Upper lobe of left lung (tissue), 6 donors: ENCODE measurements at regions not wholly inside any gene's neighbourhood (a gene's known extent, or its start where the extent isn't known, plus 50 kb on each side); places are given as distances from the start of the nearest gene placed in this dataset.

Experiments used
- ATAC-seq, 2 donors: fragments of 200-7000 bp; cut with Tn5 transposase; one replicate each; pipeline ENCODE4 v1.9.1; 2022; ENCODE audit warnings: mild to moderate bottlenecking in 2 of 2, moderate library complexity in 2 of 2; ENCODE audit not compliant: low FRiP score in 2 of 2
- DNase-seq, 2 donors: peaks; one replicate each; pipeline ENCODE4 v3.0.0-alpha.2; 2019 to 2020
- H3K27ac ChIP-seq, 4 donors: fragments of 200-600 bp; sonication (generic); one replicate each; pipeline ENCODE4 v1.5.1; 2016 to 2019
- H3K27me3 ChIP-seq, 4 donors: fragments of 200-600 bp; sonication (generic); one replicate each; pipeline ENCODE4 v1.5.1; 2017 to 2019
- H3K36me3 ChIP-seq, 4 donors: fragments of 200-600 bp; sonication (generic); one replicate each; pipeline ENCODE4 v1.5.1; 2016 to 2019
- H3K4me1 ChIP-seq, 4 donors: fragments of 200-600 bp; sonication (generic); one replicate each; pipeline ENCODE4 v1.5.1; 2018 to 2019
- H3K4me3 ChIP-seq, 4 donors: fragments of 200-600 bp; sonication (generic); one replicate each; pipeline ENCODE4 v1.5.1; 2017 to 2019; ENCODE audit warnings: mild to moderate bottlenecking in 2 of 4, moderate library complexity in 1 of 4
- H3K9me3 ChIP-seq, 4 donors: fragments of 200-600 bp; sonication (generic); one replicate each; pipeline ENCODE4 v1.5.1; 2018 to 2019
- EP300 ChIP-seq, 4 donors: sonication (generic); formaldehyde crosslinking; IDR thresholded peaks; one replicate each; pipeline ENCODE4 v1.5.1; 2017; ENCODE audit warnings: antibody characterized with exemption in 4 of 4, control low read depth in 2 of 4
- POLR2A ChIP-seq, 4 donors: fragments of 450-650 bp; IDR thresholded peaks; one replicate each; pipeline ENCODE4 v1.5.1; 2016 to 2017; ENCODE audit warnings: antibody characterized with exemption in 4 of 4, mild to moderate bottlenecking in 2 of 4
- POLR2AphosphoS5 ChIP-seq, 2 donors: sonication (generic); formaldehyde crosslinking; IDR thresholded peaks; one replicate each; pipeline ENCODE4 v1.5.1; 2017; ENCODE audit warnings: antibody characterized with exemption in 2 of 2
- WGBS, 2 donors: methylation state at CpG; one replicate each; pipeline ENCODE4 v1.1.5; 2017 to 2018; 5-methylcytosine and 5-hydroxymethylcytosine counted together
- TF ChIP-seq, protein P1 (sequence below), 6 experiments: fragments of 450-650 bp in 4 of 6; fragments of 200-600 bp in 2 of 6; sonication (generic) in 2 of 6; IDR thresholded peaks; one replicate each; pipeline ENCODE4 v1.5.1; 2016 to 2019; ENCODE audit warnings: antibody characterized with exemption in 6 of 6
- donor health status: DM: no; HTN: no; CAD: no; lungs with moderate emphysema.
- donor health status: DM: no; HTN: yes; CAD: no; lungs with severe emphysema.

DNA sequence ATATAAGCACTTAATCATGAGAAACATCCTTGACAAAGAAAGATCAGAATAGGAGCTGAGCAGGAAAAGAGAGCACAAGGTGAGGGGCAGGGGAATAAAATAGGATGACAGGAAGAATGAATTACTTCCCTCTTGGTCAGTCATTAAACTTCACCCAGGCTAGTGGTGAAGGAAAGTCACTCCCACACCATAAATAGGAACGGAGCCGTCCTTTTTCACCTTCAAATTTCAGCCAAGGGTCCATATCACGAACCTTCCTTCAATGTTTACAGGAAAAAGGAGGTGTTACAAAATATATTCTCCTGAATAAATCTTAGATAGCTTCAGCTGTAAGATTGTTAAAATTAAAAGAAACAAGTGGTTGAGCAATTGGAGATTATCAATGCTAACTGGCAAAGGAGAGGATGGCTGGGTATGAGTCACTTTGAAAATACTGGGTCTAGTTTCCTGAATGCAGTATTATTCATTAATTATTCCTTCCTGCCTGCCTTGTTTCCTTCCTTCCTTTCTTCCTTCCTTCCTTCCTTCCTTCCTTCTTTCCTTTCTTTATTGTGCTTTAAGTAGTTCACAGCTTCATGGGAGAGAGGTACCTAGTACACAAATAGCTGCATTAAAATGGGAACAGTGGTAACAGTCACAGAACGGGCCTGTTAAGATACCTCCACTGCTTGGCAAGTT, 292.3 kb upstream of the ID2 start:
- peak in 1 of 2 donors; percentile 17 for ATAC-seq
- Histone ChIP-seq H3K4me1 (no peaks in the 10 kb centered on the region), H3K36me3 (no peaks in the 10 kb centered on the region), H3K9me3 (no peaks in the 10 kb centered on the region), H3K27ac (no peak overlapping the region), H3K27me3 (no peaks in the 10 kb centered on the region), H3K4me3 (no peak overlapping the region)
- 20 to 57% methylated on average over 4 of the region's 4 CpGs for WGBS, 2 donors
- DNase-seq = no peak
- TF ChIP-seq POLR2A (IDR thresholded peaks at IDR 0.05) (no peak), POLR2AphosphoS5 (IDR thresholded peaks at IDR 0.05) (no peak), EP300 (IDR thresholded peaks at IDR 0.05) (no peak)
- TF ChIP-seq, protein P1, sequence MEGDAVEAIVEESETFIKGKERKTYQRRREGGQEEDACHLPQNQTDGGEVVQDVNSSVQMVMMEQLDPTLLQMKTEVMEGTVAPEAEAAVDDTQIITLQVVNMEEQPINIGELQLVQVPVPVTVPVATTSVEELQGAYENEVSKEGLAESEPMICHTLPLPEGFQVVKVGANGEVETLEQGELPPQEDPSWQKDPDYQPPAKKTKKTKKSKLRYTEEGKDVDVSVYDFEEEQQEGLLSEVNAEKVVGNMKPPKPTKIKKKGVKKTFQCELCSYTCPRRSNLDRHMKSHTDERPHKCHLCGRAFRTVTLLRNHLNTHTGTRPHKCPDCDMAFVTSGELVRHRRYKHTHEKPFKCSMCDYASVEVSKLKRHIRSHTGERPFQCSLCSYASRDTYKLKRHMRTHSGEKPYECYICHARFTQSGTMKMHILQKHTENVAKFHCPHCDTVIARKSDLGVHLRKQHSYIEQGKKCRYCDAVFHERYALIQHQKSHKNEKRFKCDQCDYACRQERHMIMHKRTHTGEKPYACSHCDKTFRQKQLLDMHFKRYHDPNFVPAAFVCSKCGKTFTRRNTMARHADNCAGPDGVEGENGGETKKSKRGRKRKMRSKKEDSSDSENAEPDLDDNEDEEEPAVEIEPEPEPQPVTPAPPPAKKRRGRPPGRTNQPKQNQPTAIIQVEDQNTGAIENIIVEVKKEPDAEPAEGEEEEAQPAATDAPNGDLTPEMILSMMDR (IDR thresholded peaks at IDR 0.05) = no peak

DNA sequence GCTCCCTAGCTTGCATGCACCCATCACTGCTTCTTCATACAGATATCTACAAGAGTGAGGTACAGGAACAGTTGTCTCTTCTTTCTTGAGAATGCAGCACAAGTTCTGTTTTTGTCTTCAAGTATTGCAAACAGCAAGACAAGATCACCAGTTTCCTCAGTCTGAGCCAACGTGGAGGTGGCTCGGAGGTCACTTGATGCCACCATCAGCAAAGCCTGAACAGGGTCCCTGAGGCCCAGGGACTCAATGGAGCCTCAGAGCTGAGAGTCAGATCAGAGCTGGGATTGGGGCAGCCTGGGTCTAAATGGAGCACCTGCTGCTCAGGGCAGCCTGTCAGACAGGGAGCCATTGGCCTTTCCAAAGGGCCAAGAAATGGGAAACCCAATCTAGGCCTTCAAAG, 290.7 kb upstream of the ID2 start:
- ATAC-seq (no peak), DNase-seq (no peak)
- no peak overlapping the region for H3K27ac ChIP-seq
- no peak overlapping the region for H3K4me3 ChIP-seq
- 90 to 92% methylated on average over 2 of the region's 2 CpGs for WGBS, 2 donors
- no peaks in the 10 kb centered on the region for H3K27me3 ChIP-seq
- no peaks in the 10 kb centered on the region for H3K9me3 ChIP-seq
- no peaks in the 10 kb centered on the region for H3K36me3 ChIP-seq
- TF ChIP-seq POLR2AphosphoS5 (IDR thresholded peaks at IDR 0.05) (no peak), EP300 (IDR thresholded peaks at IDR 0.05) (no peak), POLR2A (IDR thresholded peaks at IDR 0.05) (no peak)
- TF ChIP-seq, protein P1 (IDR thresholded peaks at IDR 0.05) = no peak
- H3K4me1 ChIP-seq = no peaks in the 10 kb centered on the region

DNA sequence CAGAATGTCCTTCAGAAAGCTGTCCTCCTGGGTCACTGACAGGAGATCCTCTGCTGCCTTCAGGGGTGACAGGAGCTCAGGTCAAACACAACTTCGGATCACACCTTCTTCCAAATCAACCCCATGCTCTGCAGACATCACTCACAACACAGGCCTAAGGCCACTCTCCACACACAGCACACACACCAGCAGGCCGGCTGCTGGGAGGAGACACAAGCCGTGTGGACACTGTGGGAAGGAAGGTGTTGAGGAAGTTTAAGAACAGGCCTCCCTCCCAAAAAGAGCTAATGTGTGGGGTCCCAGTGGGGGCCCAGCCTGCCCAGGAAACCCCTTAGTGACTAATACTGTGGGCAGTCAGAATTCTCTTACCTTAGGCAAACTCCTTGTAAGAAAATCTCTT, 290.3 kb upstream of the ID2 start:
- ATAC-seq = no peak
- H3K4me3 ChIP-seq = no peak overlapping the region
- no peaks in the 10 kb centered on the region for H3K36me3 ChIP-seq
- DNase-seq = no peak
- H3K27ac ChIP-seq = no peak overlapping the region
- H3K9me3 ChIP-seq = no peaks in the 10 kb centered on the region
- no peaks in the 10 kb centered on the region for H3K27me3 ChIP-seq
- H3K4me1 ChIP-seq = no peaks in the 10 kb centered on the region
- 89 to 90% methylated on average over 3 of the region's 3 CpGs for WGBS, 2 donors
- TF ChIP-seq POLR2AphosphoS5 (IDR thresholded peaks at IDR 0.05) (no peak), EP300 (IDR thresholded peaks at IDR 0.05) (no peak), POLR2A (IDR thresholded peaks at IDR 0.05) (no peak)
- TF ChIP-seq, protein P1 (IDR thresholded peaks at IDR 0.05) = no peak

DNA sequence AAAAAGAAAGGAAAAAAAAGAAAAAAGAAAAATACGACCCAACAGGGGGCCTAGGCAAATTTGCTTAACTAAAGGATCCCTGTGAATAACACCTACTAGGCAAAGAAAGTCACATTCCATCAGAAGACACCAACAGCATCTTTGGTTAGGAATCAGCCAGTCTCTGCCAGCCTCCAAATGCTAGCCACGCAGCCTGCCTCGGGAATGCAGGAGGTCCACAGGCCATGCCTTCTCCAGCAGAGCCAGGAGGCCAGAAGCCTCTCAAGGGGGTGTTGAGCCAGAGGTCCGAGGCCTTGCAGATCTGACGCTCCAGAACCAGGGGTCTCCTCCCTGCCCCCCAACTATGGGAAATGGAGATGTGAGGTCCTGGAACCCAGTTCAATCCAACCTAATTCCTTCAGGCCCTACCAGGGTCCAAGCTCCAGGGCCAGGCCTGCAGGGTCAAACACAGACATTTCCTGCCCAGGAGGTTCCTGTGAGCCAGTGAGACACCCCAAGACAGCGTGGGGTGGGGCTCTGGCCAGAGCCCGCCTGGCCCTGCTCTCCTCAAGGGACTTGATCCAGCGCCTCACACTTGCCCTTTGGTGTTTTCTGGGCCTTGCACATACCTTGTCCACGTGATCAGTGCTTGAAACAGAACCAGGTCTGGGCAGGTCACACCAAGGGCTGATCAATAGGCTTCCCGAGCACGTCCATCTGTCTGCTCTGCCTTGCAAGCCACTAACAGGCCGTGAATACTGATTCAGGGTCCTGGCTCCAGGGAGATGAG, 289.6 kb upstream of the ID2 start:
- DNase-seq (peak in 1 of 2 donors; percentile 44), ATAC-seq (no peak)
- no peak overlapping the region for H3K4me3 ChIP-seq
- no peaks in the 10 kb centered on the region for H3K9me3 ChIP-seq
- H3K27ac ChIP-seq = no peak overlapping the region
- H3K4me1 ChIP-seq = no peaks in the 10 kb centered on the region
- no peaks in the 10 kb centered on the region for H3K27me3 ChIP-seq
- TF ChIP-seq POLR2A (IDR thresholded peaks at IDR 0.05) = no peak
- H3K36me3 ChIP-seq = no peaks in the 10 kb centered on the region
- 92 to 95% methylated on average over 10 to 12 of the region's 12 CpGs for WGBS, 2 donors

DNA sequence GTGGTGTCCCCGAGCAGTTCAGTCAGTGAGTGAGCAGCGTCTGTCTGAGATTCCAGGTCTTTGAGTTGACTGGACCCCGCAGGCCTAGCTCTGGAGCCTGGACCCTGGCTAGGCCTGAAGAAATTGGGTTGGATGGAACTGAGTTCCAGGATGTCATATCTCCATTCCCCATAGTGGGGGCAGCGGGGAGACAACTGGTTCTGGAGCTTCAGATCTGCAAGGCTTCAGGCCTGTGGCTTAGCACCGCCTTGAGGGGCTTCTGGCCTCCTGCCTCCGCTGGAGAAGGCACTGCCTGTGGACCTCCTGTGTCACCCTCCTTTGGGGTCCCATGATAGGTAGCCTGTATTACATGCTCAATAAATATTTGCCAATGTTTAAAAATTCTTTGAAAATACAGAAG, 288.4 kb upstream of the ID2 start:
- Histone ChIP-seq H3K4me1 (no peaks in the 10 kb centered on the region), H3K4me3 (no peak overlapping the region), H3K9me3 (no peaks in the 10 kb centered on the region), H3K27me3 (no peaks in the 10 kb centered on the region), H3K27ac (no peak overlapping the region), H3K36me3 (no peaks in the 10 kb centered on the region)
- 94 to 98% methylated on average over 4 to 6 of the region's 6 CpGs for WGBS, 2 donors
- DNase-seq = no peak
- ATAC-seq = no peak
- TF ChIP-seq, protein P1 (IDR thresholded peaks at IDR 0.05) = no peak
- TF ChIP-seq POLR2A (IDR thresholded peaks at IDR 0.05) = no peak
- TF ChIP-seq EP300 (IDR thresholded peaks at IDR 0.05) = no peak
- no peak for TF ChIP-seq POLR2AphosphoS5 (IDR thresholded peaks at IDR 0.05)
